Cardiac muscle cell (in vitro differentiated cells and primary cell): ENCODE measurements at regions not wholly inside any gene's neighbourhood (a gene's known extent, or its start where the extent isn't known, plus 50 kb on each side); places are given as distances from the start of the nearest gene placed in this dataset.
"Not testable (repeated sequence)": the region's sequence is repeated elsewhere in the genome, so short reads cannot be mapped to it uniquely, and the experiment has no call there.

Experiments
- DNase-seq, 2 donors: peaks; one replicate each; pipeline versions ENCODE4 v3.0.0 to v3.0.0-alpha.2; 2010 to 2017; ENCODE audit warnings: low read depth in 1 of 2, low spot score in 1 of 2
- H3K27ac ChIP-seq: fragments of 200-600 bp; sonication (generic); 2 replicates; pipeline ENCODE4 v1.5.1; 2016
- H3K27me3 ChIP-seq: fragments of 200-600 bp; sonication (generic); 2 replicates; pipeline ENCODE4 v1.6.0; 2016; ENCODE audit warnings: control low read depth
- H3K36me3 ChIP-seq: fragments of 200-600 bp; sonication (generic); 2 replicates; pipeline ENCODE4 v1.5.1; 2016; ENCODE audit warnings: control low read depth
- H3K4me1 ChIP-seq: fragments of 200-600 bp; sonication (generic); 2 replicates; pipeline ENCODE4 v1.8.1; 2017; ENCODE audit warnings: low read depth, mild to moderate bottlenecking, mixed run types
- H3K4me3 ChIP-seq: fragments of 200-600 bp; sonication (generic); 2 replicates; pipeline ENCODE4 v1.5.1; 2016; ENCODE audit warnings: mild to moderate bottlenecking
- H3K9me3 ChIP-seq: fragments of 200-600 bp; sonication (generic); 2 replicates; pipeline ENCODE4 v1.5.1; 2017; ENCODE audit warnings: low read depth, mild to moderate bottlenecking, control low read depth
- TF ChIP-seq, protein P1 (sequence below): IDR thresholded peaks from 2 replicates; pipeline ENCODE4 v1.5.1; 2012; ENCODE audit warnings: low read depth, mild to moderate bottlenecking, low read length

GRCh38 chr6:137977206-137977605 lies 110.1 kb downstream of the TNFAIP3 start:
- no peaks in the 10 kb centered on the region for H3K9me3 ChIP-seq
- no peaks in the 10 kb centered on the region for H3K36me3 ChIP-seq
- DNase-seq, result no peak
- no peaks in the 10 kb centered on the region for H3K27me3 ChIP-seq
- TF ChIP-seq, protein P1, sequence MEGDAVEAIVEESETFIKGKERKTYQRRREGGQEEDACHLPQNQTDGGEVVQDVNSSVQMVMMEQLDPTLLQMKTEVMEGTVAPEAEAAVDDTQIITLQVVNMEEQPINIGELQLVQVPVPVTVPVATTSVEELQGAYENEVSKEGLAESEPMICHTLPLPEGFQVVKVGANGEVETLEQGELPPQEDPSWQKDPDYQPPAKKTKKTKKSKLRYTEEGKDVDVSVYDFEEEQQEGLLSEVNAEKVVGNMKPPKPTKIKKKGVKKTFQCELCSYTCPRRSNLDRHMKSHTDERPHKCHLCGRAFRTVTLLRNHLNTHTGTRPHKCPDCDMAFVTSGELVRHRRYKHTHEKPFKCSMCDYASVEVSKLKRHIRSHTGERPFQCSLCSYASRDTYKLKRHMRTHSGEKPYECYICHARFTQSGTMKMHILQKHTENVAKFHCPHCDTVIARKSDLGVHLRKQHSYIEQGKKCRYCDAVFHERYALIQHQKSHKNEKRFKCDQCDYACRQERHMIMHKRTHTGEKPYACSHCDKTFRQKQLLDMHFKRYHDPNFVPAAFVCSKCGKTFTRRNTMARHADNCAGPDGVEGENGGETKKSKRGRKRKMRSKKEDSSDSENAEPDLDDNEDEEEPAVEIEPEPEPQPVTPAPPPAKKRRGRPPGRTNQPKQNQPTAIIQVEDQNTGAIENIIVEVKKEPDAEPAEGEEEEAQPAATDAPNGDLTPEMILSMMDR, result no peak
- H3K4me3 ChIP-seq, result no peak overlapping the region
- no peak overlapping the region for H3K27ac ChIP-seq
- H3K4me1 ChIP-seq, result no peaks in the 10 kb centered on the region

GRCh38 chr6:137977814-137978213 lies 110.8 kb downstream of the TNFAIP3 start:
- no peaks in the 10 kb centered on the region for H3K4me1 ChIP-seq
- no peak overlapping the region for H3K27ac ChIP-seq
- TF ChIP-seq, protein P1, result no peak
- no peaks in the 10 kb centered on the region for H3K27me3 ChIP-seq
- no peak overlapping the region for H3K4me3 ChIP-seq
- H3K36me3 ChIP-seq, result no peaks in the 10 kb centered on the region
- DNase-seq, result no peak
- H3K9me3 ChIP-seq, result no peaks in the 10 kb centered on the region

DNA sequence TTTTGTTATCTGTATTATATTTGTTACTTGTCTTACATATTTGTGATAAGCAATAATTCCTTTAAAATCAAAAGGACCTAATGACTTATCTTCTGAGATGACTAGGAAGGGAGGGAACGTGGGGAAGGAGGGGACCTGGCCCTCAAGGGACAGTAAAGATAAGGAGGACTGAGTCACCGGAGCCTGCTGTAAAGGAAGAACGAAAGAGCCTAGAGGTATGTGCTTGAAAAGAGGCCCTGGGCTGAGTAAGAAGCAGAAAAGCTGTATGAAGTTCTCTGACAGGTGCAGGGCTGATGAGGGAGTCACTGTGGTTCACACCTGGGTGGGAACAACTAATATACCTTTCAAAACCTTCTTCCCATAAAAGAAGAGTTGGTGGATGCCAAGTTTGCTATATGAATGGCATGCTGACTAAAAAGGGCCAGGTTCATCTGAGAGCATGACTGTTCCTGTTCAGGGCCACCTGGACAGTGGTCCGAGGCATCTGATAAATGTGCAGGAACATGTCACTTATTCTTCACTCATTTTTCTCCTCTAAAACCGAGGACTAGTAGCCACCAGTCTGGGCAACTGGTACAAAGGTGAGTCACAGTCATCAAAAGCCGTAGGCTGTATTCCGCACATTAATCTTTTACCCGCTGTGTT lies 111.3 kb downstream of the TNFAIP3 start:
- Histone ChIP-seq H3K27me3 (no peaks in the 10 kb centered on the region), H3K4me1 (no peaks in the 10 kb centered on the region), H3K9me3 (no peaks in the 10 kb centered on the region), H3K4me3 (no peak overlapping the region), H3K36me3 (no peaks in the 10 kb centered on the region), H3K27ac (no peak overlapping the region)
- TF ChIP-seq, protein P1, result no peak
- peak in 1 of 2 donors; percentile 21 for DNase-seq

- not testable (repeated sequence) for H3K9me3 ChIP-seq, H3K27ac ChIP-seq, H3K36me3 ChIP-seq
Observed at GRCh38 chr6:137979263-137979662, 112.2 kb downstream of the TNFAIP3 start.

GRCh38 chr6:137980777-137981176 lies 113.7 kb downstream of the TNFAIP3 start:
- Histone ChIP-seq H3K27ac (no peak overlapping the region), H3K9me3 (no peaks in the 10 kb centered on the region), H3K36me3 (no peaks in the 10 kb centered on the region), H3K27me3 (no peaks in the 10 kb centered on the region), H3K4me3 (no peak overlapping the region), H3K4me1 (no peaks in the 10 kb centered on the region)
- TF ChIP-seq, protein P1, result no peak
- peak in 1 of 2 donors; percentile 24 for DNase-seq

More at GRCh38 chr6:137979263-137979662, 112.2 kb downstream of the TNFAIP3 start:
- not testable (repeated sequence) for H3K27me3 ChIP-seq, H3K4me3 ChIP-seq, DNase-seq, H3K4me1 ChIP-seq

DNA sequence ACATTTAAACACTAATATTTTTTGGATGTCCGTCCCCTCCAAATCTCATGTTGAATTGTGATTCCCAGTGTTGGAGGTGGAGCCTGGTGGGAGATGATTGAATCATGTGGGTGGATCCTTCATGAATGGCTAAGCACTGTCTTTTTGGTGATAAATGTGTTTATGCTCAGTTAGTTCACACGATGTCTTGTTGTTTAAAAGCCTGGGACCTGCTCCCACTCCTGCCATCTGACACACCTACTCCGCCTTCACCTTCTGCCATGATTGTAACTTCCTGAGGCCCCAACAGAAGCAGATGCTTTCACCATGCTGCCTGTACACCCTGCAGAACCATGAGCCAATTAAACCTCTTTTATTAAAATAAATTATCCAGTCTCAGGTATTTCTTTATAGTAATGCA lies 114.7 kb downstream of the TNFAIP3 start:
- H3K27ac ChIP-seq, result no peak overlapping the region
- H3K4me1 ChIP-seq, result no peaks in the 10 kb centered on the region
- no peaks in the 10 kb centered on the region for H3K9me3 ChIP-seq
- no peaks in the 10 kb centered on the region for H3K36me3 ChIP-seq
- TF ChIP-seq, protein P1, result no peak
- DNase-seq, result no peak
- no peaks in the 10 kb centered on the region for H3K27me3 ChIP-seq
- H3K4me3 ChIP-seq, result no peak overlapping the region
